ENCODE measurements at regions not wholly inside any gene's neighbourhood (a gene's known extent, or its start where the extent isn't known, plus 50 kb on each side); places are given as distances from the start of the nearest gene placed in this dataset.
"Not testable (repeated sequence)": the region's sequence is repeated elsewhere in the genome, so short reads cannot be mapped to it uniquely, and the experiment has no call there.

- no peak for DNase-seq
These were observed 844.3 kb downstream of the TBC1D32 start for GRCh38 chr6:120489941-120490340.

GRCh38 chr6:120484146-120484545 lies 850.1 kb downstream of the TBC1D32 start:
- DNase-seq: no peak

- DNase-seq: no peak
These were observed 855.6 kb downstream of the TBC1D32 start for GRCh38 chr6:120478650-120479049.

- DNase-seq: no peak
These were observed 860.5 kb downstream of the TBC1D32 start for GRCh38 chr6:120473804-120474203.

GRCh38 chr6:120468486-120468885 lies 865.8 kb downstream of the TBC1D32 start:
- no peak for DNase-seq

GRCh38 chr6:120451508-120451907 lies 882.8 kb downstream of the TBC1D32 start:
- no peak for DNase-seq

GRCh38 chr6:120447605-120448004 lies 886.7 kb downstream of the TBC1D32 start:
- no peak for DNase-seq

- not testable (repeated sequence) for DNase-seq
These were observed 901.4 kb downstream of the TBC1D32 start for GRCh38 chr6:120432840-120433239.

GRCh38 chr6:120431841-120432240 lies 902.4 kb downstream of the TBC1D32 start:
- no peak for DNase-seq

GRCh38 chr6:120411394-120411793 lies 922.9 kb downstream of the TBC1D32 start:
- DNase-seq: no peak

GRCh38 chr6:120410586-120410985 lies 923.7 kb downstream of the TBC1D32 start:
- no peak for DNase-seq

GRCh38 chr6:120407696-120408095 lies 926.6 kb downstream of the TBC1D32 start:
- DNase-seq: no peak

- no peak for DNase-seq
These were observed 928.3 kb downstream of the TBC1D32 start for GRCh38 chr6:120405947-120406346.

GRCh38 chr6:120395784-120396183 lies 938.5 kb downstream of the TBC1D32 start:
- no peak for DNase-seq

GRCh38 chr6:120395330-120395729 lies 939.0 kb downstream of the TBC1D32 start:
- DNase-seq: no peak

GRCh38 chr6:120392941-120393340 lies 941.3 kb downstream of the TBC1D32 start:
- no peak for DNase-seq

- no peak for DNase-seq
These were observed 949.6 kb downstream of the TBC1D32 start for GRCh38 chr6:120384671-120385070.

GRCh38 chr6:120383681-120384080 lies 950.6 kb downstream of the TBC1D32 start:
- no peak for DNase-seq

GRCh38 chr6:120378582-120379220 lies 955.6 kb downstream of the TBC1D32 start:
- peak in 1 of 2 donors; percentile 23 for DNase-seq

- no peak for DNase-seq
These were observed 961.1 kb downstream of the TBC1D32 start for GRCh38 chr6:120373185-120373584.

- no peak for DNase-seq
These were observed 970.9 kb downstream of the TBC1D32 start for GRCh38 chr6:120363429-120363828.

GRCh38 chr6:120358535-120358934 lies 975.7 kb downstream of the TBC1D32 start:
- DNase-seq: not testable (repeated sequence)

- DNase-seq: no peak
These were observed 976.8 kb downstream of the TBC1D32 start for GRCh38 chr6:120357447-120357846.

GRCh38 chr6:120355822-120356221 lies 978.5 kb downstream of the TBC1D32 start:
- DNase-seq: no peak

GRCh38 chr6:120354452-120355098 lies 979.7 kb downstream of the TBC1D32 start:
- DNase-seq: no peak

Measured in bone marrow (tissue), 2 donors.